GM20431 (cell line): ENCODE measurements at regions not wholly inside any gene's neighbourhood (a gene's known extent, or its start where the extent isn't known, plus 50 kb on each side); places are given as distances from the start of the nearest gene placed in this dataset.

ENCODE experiments used
- in situ Hi-C: fragments of 300-500 bp; cut with MseI, MboI; formaldehyde crosslinking; loops from one replicate; pipeline ENCODE4 v1.15.0; 2020; ENCODE audit warnings: low sequenced_read_pairs; ENCODE audit not compliant: unreplicated experiment

DNA sequence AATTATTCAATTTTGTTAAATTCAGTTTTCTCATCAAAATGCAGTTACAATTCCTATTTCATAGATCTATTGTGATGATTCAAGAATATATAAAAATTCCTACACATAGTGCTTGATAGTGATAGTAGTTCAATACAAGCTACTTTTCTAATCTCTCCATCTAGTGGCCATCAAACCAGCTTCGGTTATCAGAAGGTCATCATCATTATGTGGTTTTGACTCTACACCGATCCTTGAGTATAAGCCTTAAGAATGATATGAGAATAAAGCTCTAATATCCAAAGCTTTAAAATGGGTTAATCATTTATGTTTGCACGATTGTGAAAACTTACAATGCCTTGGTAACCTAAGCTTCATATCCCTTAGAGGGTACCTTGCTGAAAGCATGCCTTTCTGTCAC is 167.5 kb upstream of the PREP start:
- in situ Hi-C loops: no loop called here

DNA sequence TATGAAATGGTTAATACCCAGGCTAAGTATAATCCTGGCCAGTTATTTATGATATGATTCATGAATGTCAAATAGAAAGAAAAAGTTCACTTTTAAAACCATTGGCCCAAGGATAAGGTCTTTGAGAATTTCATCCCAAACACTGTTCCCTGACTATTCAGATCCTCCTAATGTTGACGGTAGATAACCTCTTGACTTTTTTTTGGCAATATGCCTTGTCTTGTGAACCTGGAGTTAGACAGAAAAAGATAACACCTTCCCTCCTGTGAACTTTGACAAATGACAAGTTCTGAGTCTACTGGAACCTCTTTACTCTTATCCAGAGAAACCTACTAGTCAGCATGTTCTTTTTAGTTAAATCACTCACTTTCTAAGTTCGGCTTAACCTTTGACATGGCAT is 166.8 kb upstream of the PREP start:
- in situ Hi-C loops: no loop called here

DNA sequence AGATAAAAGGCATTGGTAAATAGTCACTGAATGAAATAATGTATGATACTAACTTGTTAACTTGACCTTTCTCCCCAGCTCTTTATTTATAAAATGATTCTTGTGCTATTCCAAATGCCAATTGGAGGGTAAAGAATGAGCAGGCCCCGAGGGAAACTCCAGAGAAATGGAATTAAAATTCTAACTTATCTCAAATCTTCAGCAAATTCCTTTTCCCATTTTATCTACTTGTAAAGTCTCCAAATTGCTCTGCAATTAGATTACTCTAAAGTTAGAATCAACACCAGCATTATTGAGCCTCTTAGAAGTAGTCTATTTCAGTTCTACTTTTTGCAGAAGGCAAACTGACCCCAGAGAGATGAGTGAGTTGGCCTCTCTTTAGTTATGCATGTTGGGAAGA is 165.9 kb upstream of the PREP start:
- in situ Hi-C loops: no loop called here

DNA sequence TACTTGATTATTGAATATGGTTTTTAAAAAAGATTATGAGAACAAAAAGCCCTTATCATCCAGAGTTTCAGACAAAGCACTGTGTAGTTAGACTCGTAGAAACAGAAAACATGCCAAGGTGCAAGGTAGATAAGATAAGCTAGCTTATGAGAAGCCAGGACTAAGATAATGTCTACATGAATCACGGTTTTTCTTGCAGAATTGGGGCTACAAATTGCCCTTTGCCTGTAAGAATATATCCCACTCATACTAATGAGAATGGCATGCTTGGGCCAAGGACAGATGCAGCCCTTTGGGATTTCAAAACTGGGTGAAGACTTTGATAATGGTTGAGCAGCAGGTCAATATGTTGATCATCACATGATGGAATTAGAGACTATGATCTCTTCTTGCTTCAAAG is 165.3 kb upstream of the PREP start:
- in situ Hi-C loops: no loop called here

DNA sequence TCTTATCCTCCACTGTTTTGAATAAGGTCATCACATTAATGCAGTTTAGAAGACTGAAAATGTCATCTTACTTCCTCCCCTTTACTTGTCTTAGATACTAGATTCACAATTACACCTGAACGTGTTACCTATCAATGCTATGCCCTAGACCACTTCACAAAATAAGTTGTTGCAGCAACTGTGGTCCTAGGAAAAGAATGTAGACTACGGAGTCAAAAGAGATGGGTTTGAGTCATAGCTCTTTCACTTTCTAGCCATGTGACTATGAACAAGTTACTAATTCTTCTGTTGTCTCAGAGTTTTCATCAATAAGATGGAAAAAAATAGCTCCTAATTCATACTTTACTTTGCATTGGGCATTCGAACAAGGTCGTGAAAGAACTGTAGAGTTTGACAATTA is 164.3 kb upstream of the PREP start:
- in situ Hi-C loops: no loop called here

DNA sequence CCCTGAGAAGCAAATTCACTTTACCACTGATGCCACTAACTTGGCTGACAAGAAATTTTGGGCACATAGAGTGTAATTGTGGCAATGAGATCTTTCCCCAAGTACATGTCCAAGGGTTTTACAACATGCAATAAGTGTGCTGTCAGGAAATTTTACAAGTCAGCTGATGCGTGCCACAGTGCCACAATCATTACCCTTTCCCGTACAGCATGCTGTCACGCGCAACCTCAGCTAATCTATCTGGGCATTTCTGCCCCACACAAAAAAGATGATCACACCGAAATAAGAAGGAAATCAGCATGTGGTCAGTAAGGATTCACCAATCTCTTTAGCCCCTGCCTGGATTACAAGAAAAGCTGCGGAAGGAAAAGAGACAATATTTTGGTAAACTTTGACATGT is 163.6 kb upstream of the PREP start:
- in situ Hi-C loops: no loop called here

DNA sequence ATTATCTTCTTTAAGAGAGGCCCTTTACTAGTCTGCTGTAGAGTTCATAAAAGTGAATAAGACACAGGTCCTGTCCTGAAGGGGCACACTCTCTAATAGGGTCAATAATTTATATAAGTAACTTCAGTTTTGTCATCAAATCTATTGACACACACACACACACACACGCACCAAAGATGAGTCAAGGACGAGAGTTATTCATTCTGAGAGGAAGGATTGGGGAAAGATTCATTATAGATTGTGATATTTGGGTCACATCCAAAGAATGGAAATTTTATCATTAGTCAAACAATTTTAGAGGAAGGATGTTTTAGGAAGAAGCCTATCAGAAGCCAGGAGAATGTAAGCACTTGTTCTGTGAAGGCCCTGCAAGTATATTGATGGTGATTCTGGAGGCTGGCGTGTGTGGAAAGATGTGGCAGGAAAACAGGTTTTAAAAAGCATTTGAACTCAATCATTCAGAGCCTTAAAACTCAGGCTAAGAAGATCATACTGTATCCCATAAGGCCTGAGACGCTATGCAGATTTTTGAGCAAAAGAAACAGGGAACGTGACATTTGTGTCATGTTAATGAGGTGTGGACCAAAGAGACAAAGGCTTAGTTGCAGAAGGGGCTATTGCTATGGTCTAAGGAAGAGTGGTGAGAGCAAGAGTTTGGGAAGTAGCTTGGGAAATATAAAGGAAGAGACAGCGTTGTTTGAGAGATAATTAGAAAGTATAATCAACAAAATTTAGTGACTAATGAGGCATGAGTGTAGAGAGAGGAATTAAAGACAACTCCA is 161.4 kb upstream of the PREP start:
- in situ Hi-C loops: no loop called here

DNA sequence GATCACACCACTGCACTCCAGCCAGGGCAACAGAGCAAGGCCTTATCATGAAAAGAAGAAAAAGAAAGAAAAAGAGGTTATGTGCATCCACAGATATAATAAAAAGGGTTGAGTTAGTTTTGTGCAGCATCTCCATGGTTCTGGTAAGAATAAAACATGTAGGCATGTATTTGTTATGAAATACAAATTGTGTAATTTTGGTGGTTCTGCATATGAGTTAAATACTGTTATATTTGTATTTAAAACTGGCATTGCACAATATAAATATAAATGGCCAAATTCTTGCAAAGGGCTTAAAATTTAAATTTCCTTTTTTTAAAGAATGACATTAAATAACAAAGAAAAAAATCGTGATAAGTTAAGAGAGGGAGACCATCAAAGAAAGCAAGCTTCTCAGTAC is 159.1 kb upstream of the PREP start:
- in situ Hi-C loops: no loop called here

DNA sequence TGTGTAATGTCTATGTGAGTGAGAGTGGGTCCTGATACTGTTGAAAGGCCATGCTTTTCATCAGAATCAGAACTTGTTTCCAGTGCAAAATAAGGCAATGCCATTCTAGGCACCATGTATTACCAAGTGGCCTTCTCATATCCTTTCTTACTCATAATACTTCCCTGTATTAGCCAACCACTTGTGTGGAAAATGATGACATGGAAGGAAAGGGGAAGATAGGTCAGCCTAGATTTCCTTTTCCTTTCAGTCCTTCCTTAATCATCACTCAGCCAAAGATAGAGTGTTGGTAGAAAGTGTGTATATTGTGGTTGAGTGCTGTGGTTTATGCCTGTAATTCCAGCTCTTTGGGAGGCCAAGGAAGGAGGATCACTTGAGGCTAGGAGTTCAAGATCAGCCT is 158.6 kb upstream of the PREP start:
- in situ Hi-C loops: no loop called here

DNA sequence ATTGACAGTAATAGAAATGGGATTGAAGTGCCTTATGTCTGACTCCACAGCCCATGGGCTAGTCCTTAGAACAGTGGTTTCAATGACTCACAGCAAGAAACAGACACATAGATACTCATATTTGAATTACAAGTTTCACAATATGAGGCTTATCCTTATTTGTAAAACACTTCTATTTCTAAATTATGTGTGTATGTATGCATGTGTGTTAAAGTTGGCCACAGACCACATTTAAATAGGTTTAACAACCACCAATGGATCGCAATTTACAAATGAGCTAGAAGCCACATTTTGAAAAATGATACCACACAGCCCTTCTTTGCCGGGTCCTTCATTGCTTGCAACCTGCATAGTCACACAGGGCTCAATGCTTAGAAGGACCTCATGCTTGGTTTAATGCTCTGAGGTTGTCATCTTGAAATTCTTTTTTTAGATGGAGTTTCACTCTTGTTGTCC is 157.8 kb upstream of the PREP start:
- in situ Hi-C loops: no loop called here

DNA sequence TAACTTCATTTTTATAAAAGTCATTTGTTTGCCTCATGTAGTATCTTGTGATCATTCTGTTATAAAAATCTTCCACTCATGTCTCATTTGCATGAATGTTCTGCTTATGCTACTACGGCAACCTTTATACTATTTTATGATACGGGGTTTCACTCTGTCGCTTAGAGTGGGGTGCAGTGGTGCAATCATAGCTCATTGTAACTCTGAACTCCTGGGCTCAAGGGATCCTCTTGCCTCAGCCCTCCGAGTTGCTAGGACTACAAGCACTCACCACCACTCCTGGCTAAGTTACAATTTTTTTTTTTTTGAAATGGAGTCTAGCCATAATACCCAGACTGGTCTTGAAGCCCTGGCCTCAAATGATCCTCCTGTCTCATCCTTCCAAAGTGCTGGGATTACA is 154.4 kb upstream of the PREP start:
- in situ Hi-C loops: no loop called here

DNA sequence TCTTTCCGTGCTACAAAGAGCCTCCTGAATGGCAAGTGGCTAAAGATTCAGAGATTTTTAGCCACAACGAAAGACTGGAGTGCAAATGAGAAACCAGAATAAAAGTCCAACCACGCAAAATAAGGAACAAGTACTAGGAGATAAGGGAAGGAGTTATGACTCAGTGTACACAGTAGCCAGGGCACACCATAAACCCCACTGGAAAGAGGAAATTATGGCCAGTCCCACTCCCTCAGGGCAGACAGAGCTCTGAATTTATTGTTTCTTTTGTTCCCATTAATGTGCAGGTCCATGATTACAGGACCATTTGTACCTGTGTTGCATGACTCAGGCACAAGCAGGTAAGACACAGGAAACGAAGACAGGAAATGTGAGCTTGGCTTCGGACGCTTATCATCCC is 150.3 kb upstream of the PREP start:
- in situ Hi-C loops: no loop called here

DNA sequence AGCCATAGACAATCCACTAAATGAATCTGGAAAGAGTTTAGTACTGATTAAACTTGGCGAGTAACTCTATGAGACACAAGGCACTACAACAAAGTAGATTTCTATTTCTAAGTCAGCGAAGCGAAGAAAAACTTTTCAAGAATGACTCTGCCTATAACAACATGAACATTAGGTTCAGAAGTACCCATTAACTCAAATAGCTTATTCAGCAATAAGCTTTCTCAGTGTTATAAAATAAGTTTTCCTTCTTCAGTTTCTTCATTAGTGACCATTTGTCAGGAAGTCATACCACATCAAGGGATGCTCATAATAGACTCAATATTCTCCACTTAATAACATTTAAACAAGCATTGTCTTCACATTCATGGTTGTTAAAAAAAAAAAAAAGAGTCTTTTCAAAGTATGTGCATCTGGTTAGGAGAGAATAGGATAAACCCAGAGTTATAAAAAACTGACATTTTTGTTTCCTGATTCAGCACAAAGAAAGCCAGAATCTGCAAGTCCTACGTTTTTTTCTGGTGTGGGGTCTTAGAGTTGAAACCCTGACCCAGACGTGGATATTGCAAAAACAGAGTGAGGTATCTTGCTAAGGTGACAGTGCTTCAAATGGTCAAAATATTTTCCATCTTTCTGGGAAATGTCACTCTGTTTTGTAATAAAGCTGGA is 148.2 kb upstream of the PREP start:
- in situ Hi-C loops: no loop called here

DNA sequence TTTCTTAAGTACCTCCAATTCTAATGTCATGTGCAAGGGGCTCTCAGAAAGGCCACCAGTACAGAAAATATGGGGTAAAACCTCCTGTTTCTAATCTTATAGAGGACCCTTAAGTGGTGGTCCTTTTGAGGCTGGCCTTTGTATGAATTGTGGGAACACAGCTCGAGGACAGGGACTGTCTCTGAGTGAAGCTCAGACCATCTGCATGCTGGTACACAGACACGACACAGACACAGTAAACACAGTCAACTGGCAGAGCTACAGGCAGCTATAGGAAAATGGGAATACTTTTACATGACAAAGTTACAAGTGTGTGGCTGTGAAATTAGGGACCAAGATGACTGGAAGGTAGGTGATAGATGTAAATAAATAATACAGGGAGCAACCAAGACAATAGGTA is 143.9 kb upstream of the PREP start:
- in situ Hi-C loops: no loop called here

DNA sequence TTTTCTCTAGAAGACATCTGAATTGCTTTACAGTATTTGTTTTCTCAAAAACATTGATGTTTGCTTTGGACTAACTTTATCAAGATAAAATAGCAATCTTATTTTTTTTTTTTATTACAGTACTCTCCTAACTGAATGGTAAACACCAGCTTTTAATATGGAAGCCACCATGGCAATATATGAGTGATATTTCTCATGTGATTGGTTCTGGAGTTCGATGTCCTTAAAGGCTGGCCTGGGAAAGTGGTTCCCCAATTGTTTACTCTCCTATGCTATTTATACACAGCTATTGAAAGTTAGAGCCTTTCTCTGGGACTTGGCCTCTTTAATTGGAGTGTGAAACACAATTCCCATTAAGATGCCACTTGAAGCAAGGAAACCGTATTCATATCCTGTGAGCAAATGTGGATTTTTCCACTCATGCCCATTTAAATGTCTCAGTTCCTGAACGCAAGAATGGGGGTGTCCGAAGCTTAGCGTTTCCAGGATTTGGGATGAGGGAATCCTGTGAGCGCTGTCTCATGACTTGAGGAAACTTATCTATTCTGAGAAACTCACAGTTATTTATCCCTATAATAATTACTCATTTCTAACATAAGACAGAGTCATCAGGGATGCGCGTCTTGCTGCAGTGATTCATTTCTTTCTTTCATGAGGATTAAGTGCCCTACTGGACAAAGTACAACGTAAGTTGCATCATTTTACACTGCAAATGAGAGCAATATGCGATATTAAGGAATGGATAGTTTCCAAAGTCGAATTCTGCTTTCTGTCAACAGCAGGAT is 143.3 kb upstream of the PREP start:
- in situ Hi-C loops: no loop called here

DNA sequence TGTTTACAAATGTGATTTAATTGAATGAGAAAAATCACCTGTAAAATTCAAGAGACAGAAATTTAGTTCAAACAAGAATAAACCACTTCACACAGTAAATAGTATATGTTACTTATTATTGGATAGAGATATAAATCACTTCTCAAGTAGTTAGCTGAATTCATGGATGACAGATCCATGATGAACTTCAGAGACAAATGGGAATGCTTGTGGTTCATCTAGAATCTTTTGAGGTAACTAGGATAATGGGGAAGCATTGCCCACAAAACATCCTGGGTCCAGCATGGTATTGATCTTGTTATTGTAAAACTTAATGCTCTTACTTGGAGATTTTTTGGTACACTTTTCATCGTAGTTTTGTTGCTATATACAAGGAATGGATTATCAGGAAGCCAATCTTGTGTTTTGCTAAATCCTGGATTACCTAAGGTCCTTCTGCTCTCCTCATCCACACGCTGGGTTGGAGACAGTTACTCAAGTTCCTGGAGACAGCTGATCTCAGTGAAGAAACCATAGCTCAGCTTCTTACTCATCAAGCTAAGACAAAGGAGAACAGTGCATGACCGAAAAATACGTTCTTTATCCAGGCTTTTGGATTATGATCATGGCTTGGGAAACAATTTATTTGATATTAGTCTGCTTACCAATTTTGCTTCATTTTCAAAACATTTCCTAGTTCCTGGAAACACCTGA is 142.5 kb upstream of the PREP start:
- in situ Hi-C loops: no loop called here

DNA sequence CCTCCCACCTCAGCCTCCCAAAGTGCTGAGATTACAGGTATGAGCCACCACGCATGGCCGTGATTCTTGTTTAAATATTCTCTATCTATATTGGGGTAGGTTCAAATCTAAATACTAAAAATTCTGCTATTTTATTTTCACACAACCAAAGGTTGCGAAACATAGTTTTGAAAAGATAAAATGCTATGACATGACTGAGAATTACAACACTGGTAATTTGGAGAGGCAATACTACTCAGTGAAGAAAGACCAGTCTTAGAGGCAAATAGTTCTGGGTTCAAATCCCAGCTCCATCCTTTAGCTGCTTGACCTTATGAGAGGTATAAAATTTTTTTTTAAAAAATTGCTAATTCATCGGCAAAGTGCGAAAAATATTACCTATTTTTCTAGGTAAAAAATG is 137.0 kb upstream of the PREP start:
- in situ Hi-C loops: no loop called here

DNA sequence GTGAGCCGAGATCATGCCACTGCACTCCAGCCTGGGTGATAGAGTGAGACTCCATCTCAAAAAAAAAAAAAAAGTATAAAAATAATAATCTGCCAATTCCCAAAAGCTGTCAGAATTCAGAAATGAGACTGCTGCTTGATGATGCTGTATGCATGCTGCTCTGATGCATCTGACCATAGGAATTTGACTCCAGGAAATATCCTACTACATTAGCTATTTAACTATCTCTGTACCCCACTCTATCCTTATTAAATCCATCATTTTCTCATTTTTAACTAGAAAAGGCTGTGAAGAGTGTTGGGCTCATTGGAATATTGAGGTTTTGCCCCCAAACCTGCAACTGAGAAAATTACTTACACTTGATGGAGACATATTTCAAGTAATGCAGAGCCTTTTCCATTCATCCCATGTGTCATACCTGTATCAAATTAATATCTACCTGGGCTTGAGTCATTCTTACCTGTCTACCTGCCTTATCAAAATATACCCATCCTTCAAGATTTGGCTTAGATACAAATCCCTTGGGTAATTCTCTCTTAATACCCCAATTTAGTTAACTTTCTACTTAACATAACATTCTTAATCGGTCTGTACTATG is 135.2 kb upstream of the PREP start:
- in situ Hi-C loops: no loop called here

DNA sequence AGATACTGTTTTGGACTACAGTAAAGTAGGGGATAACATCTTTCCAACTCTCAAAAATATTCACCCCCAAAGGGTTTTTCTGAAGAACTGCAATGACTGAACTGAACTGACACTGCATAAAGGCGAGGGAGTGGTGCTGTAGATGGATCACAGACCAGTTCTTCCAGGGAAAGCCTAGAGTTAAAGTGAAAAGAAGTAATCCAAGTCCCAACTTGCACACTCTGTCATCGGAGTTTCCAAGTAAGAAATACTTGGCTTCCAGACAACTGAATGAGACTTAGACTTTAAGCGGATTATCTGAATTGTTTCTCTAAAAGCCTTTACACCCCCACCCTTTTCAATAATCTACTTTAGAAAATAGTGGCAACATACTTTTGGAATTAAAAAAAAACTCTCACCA is 134.1 kb upstream of the PREP start:
- in situ Hi-C loops: no loop called here

DNA sequence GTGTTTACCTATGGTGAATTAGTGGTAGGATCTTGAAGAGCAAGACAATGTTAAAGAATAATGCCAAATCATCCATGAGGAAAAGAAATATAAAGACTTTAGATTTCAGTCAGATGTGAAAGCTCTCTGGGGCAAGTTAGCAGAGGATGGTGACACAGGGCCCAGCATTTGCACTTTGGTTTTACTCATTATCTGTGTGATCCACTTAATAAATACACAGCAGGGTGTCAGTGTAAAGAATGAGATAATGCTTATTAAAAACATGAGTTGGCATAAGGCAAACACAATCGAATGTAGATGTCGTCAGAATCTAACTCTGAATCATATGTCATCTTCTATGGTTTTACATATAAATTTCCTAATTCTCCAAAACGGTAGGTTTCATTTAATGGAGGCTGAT is 130.4 kb upstream of the PREP start:
- in situ Hi-C loops: no loop called here
